GM10248 (cell line): ENCODE measurements at regions not wholly inside any gene's neighbourhood (a gene's known extent, or its start where the extent isn't known, plus 50 kb on each side); places are given as distances from the start of the nearest gene placed in this dataset.
"Not testable (repeated sequence)": the region's sequence is repeated elsewhere in the genome, so short reads cannot be mapped to it uniquely, and the experiment has no call there.

Experiments used
- CTCF ChIA-PET: fragments of 300-600 bp; sonication (Branson Sonifier 250); formaldehyde crosslinking; extraction: SDS; loops from one replicate; lab custom pipeline; 2021; ENCODE audit warnings: antibody characterized with exemption; lab: Yijun Ruan, JAX
- POLR2A ChIA-PET: fragments of 350-650 bp; sonication (Branson Sonifier 250); formaldehyde crosslinking; extraction: SDS; loops from one replicate; lab custom pipeline; 2020; ENCODE audit warnings: antibody characterized with exemption; lab: Yijun Ruan, JAX
- DNase-seq: peaks from one replicate; pipeline ENCODE4 v3.0.0; 2012; ENCODE audit errors: extremely low spot score
- TF ChIP-seq, protein P1 (sequence below): IDR thresholded peaks from 2 replicates; pipeline ENCODE4 v1.5.1; 2012; ENCODE audit warnings: mild to moderate bottlenecking, low read depth; ENCODE audit errors: extremely low read depth, missing control alignments, control extremely low read depth

DNA sequence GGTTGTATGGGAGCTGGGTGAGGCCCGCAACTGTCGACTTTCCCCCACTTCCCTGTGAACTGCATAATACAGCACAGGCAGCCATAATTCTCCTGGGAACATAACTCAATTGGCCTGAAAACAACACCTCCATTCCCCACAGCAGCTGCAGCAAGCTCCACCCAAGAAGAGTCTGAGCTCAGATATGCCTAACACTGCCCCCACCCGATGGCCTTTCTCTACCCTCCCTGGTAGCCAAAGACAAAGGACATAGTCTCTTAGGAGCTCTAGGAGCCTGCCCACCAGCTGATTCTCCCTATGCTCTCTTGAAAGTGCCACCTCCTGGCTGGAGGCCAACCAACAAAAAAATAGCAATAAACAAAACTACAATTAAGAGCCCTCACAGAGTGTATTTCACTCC, 542.7 kb upstream of the LMO3 start:
- POLR2A ChIA-PET: no interaction called here
- CTCF ChIA-PET: interaction anchor here (1.1 to 2.4 kb wide), 2 partner anchors 10 to 44 kb away, joined by 3 to 7 read pairs; no protein-coding TSS in a partner anchor
- no peak for DNase-seq
- TF ChIP-seq, protein P1, sequence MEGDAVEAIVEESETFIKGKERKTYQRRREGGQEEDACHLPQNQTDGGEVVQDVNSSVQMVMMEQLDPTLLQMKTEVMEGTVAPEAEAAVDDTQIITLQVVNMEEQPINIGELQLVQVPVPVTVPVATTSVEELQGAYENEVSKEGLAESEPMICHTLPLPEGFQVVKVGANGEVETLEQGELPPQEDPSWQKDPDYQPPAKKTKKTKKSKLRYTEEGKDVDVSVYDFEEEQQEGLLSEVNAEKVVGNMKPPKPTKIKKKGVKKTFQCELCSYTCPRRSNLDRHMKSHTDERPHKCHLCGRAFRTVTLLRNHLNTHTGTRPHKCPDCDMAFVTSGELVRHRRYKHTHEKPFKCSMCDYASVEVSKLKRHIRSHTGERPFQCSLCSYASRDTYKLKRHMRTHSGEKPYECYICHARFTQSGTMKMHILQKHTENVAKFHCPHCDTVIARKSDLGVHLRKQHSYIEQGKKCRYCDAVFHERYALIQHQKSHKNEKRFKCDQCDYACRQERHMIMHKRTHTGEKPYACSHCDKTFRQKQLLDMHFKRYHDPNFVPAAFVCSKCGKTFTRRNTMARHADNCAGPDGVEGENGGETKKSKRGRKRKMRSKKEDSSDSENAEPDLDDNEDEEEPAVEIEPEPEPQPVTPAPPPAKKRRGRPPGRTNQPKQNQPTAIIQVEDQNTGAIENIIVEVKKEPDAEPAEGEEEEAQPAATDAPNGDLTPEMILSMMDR: no peak

DNA sequence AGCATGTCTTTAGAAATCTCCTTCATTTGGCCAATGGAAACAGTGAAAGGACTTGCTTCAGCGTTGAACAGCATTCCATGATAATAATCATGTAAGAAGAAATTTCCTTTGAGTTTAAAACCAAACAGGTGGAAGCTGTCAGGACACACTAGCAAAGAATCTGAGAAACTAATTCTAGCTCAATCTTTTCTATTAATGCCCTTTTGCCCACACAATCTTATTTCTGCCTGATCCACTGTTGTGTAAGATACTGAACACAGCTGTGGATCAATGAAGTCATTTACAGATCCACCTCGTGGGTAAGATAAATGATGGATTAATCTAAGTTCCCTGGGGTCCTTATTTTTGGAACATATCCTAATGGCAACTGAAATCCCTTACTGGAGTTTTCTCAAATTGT, 536.9 kb upstream of the LMO3 start:
- POLR2A ChIA-PET: no interaction called here
- TF ChIP-seq, protein P1: no peak
- CTCF ChIA-PET: no interaction called here
- DNase-seq: no peak

DNA sequence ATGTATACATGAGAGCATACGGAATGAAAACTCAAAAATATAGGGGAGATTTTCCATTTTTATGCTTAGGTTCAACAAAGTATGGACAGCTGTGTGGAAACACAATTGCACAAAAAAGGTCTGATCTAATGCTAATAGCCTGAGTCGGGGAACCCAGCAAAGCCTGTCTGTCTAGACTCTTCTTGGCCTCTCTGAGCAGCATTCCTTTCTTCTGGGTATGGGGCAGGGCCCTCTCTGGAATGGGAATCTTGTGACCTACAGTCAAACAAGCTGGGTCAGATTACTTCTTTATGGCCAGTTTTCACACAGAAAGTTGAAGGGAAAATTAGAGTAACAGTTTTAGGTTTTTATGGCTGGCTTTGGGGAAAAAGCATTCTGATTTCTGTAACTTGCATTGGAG, 534.0 kb upstream of the LMO3 start:
- TF ChIP-seq, protein P1: no peak
- DNase-seq: no peak
- POLR2A ChIA-PET: no interaction called here
- CTCF ChIA-PET: no interaction called here

DNA sequence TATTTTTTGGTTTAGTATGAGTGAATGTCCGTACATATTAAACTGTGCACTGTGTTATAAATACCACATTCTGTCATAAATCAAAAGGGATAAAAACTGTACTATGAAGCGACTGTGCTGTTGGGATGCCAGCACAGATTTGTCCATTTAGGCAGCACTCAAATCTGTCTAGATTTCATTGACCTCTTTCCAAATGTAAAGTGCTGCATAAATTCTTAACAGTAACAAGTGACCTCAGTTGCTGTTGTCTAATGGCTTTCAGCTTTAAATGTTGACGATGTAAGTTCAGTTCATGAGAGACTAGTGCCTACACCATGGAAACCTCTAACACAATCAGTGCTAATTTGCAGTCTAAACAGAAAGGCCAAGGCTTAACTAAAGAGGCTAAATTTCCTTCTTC, 531.4 kb upstream of the LMO3 start:
- ChIA-PET CTCF (interaction anchor here (1.0 kb wide), 1 partner anchor 197 kb away, joined by 3 read pairs; no protein-coding TSS in a partner anchor), POLR2A (no interaction called here)
- no peak for DNase-seq
- TF ChIP-seq, protein P1: no peak

DNA sequence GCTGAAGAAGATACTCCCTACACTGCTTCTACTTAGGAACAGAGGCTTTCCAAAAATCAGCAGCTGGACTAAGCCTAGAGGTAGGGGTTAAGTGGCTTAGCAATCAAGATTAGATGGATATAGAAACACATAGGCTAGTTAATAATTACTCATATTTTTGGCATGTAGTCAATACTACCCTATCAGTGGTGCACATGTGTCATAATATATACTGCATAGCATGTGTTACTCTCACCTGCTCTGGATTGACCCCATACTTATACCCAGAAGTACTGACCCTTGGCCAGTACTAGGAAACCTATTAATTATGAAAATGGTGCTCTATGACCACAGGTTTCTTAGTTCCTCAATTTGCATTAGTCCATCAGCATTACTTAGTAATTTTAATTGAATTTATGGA, 528.4 kb upstream of the LMO3 start:
- ChIA-PET CTCF (no interaction called here), POLR2A (no interaction called here)
- TF ChIP-seq, protein P1: no peak
- no peak for DNase-seq

DNA sequence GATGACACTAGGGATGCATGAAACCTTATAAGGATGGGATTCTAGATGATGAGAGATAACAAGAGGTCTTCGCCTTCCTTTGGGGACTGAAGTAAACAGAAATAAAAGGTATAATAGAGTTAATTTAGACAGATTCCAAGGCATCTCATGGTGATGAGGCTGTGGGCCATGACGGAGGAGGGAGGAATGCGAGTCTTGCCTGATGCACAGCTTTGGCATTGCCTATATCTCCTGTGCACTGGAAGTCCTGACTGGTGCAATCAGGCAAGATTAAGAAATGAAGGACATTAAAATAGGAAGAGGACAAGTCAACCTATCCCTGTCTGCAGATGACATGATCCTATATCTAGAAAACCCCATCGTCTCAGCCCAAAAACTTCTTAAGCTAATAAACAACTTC, 526.4 kb upstream of the LMO3 start:
- DNase-seq: no peak
- ChIA-PET CTCF (no interaction called here), POLR2A (no interaction called here)
- TF ChIP-seq, protein P1: no peak

DNA sequence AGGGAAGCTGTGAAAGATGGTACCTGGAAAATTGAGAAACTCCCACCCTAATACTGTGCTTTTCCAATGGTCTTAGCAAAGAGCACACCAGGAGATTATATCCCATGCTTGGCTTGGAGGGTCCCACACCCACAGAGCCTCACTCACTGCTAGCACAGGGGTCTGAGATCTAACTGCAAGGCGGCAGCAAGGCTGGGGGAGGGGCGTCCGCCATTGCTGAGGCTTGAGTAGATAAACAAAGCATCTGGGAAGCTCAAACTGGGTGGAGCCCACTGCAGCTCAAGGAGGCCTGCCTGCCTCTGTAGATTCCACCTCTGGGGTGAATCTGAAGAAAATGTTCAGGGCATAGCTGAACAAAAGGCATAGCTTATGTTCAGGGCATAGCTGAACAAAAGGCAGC, 510.6 kb upstream of the LMO3 start:
- DNase-seq, POLR2A ChIA-PET: not testable (repeated sequence)
- CTCF ChIA-PET: interaction anchor here (1.1 kb wide), 1 partner anchor 29 kb away, joined by 3 read pairs; no protein-coding TSS in a partner anchor
